HepG2 (cell line): ENCODE measurements at regions not wholly inside any gene's neighbourhood (a gene's known extent, or its start where the extent isn't known, plus 50 kb on each side); places are given as distances from the start of the nearest gene placed in this dataset.

ENCODE experiments used
- ATF3 ChIP-seq: sonication (generic); formaldehyde crosslinking; IDR thresholded peaks from 2 replicates; pipeline ENCODE4 v1.4.0; 2020; ENCODE audit warnings: missing genetic modification reagents
- CBFB ChIP-seq: sonication (generic); formaldehyde crosslinking; IDR thresholded peaks from 2 replicates; pipeline ENCODE4 v1.4.0; 2020; ENCODE audit warnings: missing genetic modification reagents
- CBX1 ChIP-seq: IDR thresholded peaks from one replicate; pipeline ENCODE4 v1.6.1; 2016; ENCODE audit warnings: antibody characterized with exemption, low read depth
- GATAD2A ChIP-seq: IDR thresholded peaks from 2 replicates; pipeline ENCODE4 v1.6.1; 2016
- MAFG ChIP-seq: sonication (generic); formaldehyde crosslinking; IDR thresholded peaks from 2 replicates; pipeline ENCODE4 v1.5.1; 2020; ENCODE audit warnings: mild to moderate bottlenecking, missing genetic modification reagents
- NRL ChIP-seq: sonication (generic); formaldehyde crosslinking; IDR thresholded peaks from 2 replicates; pipeline ENCODE4 v1.5.0; 2020; ENCODE audit warnings: missing genetic modification reagents, mild to moderate bottlenecking, moderate library complexity, borderline replicate concordance
- RARA ChIP-seq: IDR thresholded peaks from 2 replicates; pipeline ENCODE4 v1.6.1; 2016; ENCODE audit warnings: missing genetic modification reagents, missing compliant biosample characterization
- RBAK ChIP-seq: sonication (generic); formaldehyde crosslinking; IDR thresholded peaks from 2 replicates; pipeline ENCODE4 v1.5.1; 2020; ENCODE audit warnings: mild to moderate bottlenecking, missing genetic modification reagents
- SP2 ChIP-seq: sonication (generic); formaldehyde crosslinking; IDR thresholded peaks from 2 replicates; pipeline ENCODE4 v1.5.1; 2020; ENCODE audit warnings: mild to moderate bottlenecking, missing genetic modification reagents
- STAG1 ChIP-seq: sonication (generic); formaldehyde crosslinking; IDR thresholded peaks from 2 replicates; pipeline ENCODE4 v1.4.0; 2020; ENCODE audit warnings: missing genetic modification reagents
- ZFY ChIP-seq: sonication (generic); formaldehyde crosslinking; IDR thresholded peaks from 2 replicates; pipeline ENCODE4 v1.4.0; 2020; ENCODE audit warnings: missing genetic modification reagents
- ZMYM3 ChIP-seq: sonication (generic); formaldehyde crosslinking; IDR thresholded peaks from 2 replicates; pipeline ENCODE4 v1.5.1; 2020; ENCODE audit warnings: mild to moderate bottlenecking, missing genetic modification reagents
- ZNF263 ChIP-seq: sonication (generic); formaldehyde crosslinking; IDR thresholded peaks from 2 replicates; pipeline ENCODE4 v1.4.0; 2020; ENCODE audit warnings: missing genetic modification reagents
- ZNF329 ChIP-seq: sonication (generic); formaldehyde crosslinking; IDR thresholded peaks from 2 replicates; pipeline ENCODE4 v1.9.0; 2021; ENCODE audit warnings: low read depth, mild to moderate bottlenecking, missing genetic modification reagents
- ZNF33B ChIP-seq: sonication (generic); formaldehyde crosslinking; IDR thresholded peaks from 2 replicates; pipeline ENCODE4 v1.5.1; 2020; ENCODE audit warnings: mild to moderate bottlenecking, missing genetic modification reagents
- ZNF430 ChIP-seq: sonication (generic); formaldehyde crosslinking; IDR thresholded peaks from 2 replicates; pipeline ENCODE4 v1.9.0; 2021; ENCODE audit warnings: mild to moderate bottlenecking, missing genetic modification reagents
- ZNF607 ChIP-seq: sonication (generic); formaldehyde crosslinking; IDR thresholded peaks from 2 replicates; pipeline ENCODE4 v1.5.1; 2020; ENCODE audit warnings: missing genetic modification reagents, mild to moderate bottlenecking, borderline replicate concordance
- ZNF773 ChIP-seq: sonication (generic); formaldehyde crosslinking; IDR thresholded peaks from 2 replicates; pipeline ENCODE4 v1.4.0; 2020; ENCODE audit warnings: missing genetic modification reagents, borderline replicate concordance
- ZNF883 ChIP-seq: sonication (generic); formaldehyde crosslinking; IDR thresholded peaks from 2 replicates; pipeline ENCODE4 v1.5.1; 2020; ENCODE audit warnings: mild to moderate bottlenecking, missing genetic modification reagents; ENCODE audit errors: not compliant biosample characterization
- TF ChIP-seq, protein P1 (sequence below): sonication (generic); formaldehyde crosslinking; IDR thresholded peaks from 2 replicates; pipeline ENCODE4 v1.4.0; 2020; ENCODE audit warnings: missing genetic modification reagents
- TF ChIP-seq, protein P2 (sequence below): sonication (generic); formaldehyde crosslinking; IDR thresholded peaks from one replicate; pipeline ENCODE4 v1.5.1; 2020; ENCODE audit warnings: mild to moderate bottlenecking, missing genetic modification reagents; ENCODE audit errors: not compliant biosample characterization

DNA sequence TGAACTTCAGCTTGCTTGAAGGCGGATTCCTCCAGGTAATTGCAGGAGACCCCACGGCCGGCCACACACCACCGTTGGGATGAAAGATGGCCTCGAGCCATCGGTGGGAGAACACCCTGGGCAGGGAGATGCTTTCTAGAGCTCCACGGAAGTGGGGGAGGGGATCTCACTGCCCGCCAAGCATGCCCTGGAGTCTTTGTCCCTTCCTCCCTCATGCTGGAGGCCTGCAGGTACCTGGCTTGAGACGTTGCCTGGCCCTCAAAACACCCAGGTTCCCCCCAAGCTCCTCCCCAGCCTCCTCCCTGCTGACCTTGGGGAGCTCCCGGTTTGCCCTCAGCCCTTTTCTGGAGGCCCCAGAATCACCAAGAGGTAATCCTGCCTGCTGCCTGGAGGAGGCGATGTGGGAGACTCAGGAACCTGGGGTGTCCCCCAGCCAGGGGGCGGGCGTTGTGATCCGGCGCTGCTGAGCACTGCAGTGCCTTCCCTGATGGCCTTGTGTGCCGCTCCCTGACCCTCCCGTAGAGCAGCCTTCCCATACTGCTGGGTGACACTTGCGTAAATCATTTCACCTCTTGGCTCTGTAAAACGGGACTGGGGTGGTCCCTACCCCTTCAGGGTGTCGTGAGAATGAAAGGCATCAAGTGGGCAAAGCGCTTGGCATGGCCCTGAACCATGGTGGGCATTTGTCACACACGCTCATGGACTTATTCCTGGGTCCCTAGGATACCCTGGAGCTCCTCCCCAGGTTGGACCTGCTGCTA lies 91.4 kb downstream of the CEBPB start (continued):
- TF ChIP-seq, protein P1, sequence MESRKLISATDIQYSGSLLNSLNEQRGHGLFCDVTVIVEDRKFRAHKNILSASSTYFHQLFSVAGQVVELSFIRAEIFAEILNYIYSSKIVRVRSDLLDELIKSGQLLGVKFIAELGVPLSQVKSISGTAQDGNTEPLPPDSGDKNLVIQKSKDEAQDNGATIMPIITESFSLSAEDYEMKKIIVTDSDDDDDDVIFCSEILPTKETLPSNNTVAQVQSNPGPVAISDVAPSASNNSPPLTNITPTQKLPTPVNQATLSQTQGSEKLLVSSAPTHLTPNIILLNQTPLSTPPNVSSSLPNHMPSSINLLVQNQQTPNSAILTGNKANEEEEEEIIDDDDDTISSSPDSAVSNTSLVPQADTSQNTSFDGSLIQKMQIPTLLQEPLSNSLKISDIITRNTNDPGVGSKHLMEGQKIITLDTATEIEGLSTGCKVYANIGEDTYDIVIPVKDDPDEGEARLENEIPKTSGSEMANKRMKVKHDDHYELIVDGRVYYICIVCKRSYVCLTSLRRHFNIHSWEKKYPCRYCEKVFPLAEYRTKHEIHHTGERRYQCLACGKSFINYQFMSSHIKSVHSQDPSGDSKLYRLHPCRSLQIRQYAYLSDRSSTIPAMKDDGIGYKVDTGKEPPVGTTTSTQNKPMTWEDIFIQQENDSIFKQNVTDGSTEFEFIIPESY (CRISPR knock-in tag) = peak; percentile 41; the same call in 1 of the 2 replicates
- peak; percentile 16; the same call in 1 of the 2 replicates for TF ChIP-seq GATAD2A
- 0 out of 2 replicates have a peak, but pooled peaks have one; percentile 48 for TF ChIP-seq ZNF773 (CRISPR knock-in tag)
- TF ChIP-seq STAG1 (CRISPR knock-in tag) = peak; percentile 53
- peak; percentile 43; the same call in 1 of the 2 replicates for TF ChIP-seq ZNF607 (CRISPR knock-in tag)
- peak; percentile 5 for TF ChIP-seq CBX1
- TF ChIP-seq, protein P2, sequence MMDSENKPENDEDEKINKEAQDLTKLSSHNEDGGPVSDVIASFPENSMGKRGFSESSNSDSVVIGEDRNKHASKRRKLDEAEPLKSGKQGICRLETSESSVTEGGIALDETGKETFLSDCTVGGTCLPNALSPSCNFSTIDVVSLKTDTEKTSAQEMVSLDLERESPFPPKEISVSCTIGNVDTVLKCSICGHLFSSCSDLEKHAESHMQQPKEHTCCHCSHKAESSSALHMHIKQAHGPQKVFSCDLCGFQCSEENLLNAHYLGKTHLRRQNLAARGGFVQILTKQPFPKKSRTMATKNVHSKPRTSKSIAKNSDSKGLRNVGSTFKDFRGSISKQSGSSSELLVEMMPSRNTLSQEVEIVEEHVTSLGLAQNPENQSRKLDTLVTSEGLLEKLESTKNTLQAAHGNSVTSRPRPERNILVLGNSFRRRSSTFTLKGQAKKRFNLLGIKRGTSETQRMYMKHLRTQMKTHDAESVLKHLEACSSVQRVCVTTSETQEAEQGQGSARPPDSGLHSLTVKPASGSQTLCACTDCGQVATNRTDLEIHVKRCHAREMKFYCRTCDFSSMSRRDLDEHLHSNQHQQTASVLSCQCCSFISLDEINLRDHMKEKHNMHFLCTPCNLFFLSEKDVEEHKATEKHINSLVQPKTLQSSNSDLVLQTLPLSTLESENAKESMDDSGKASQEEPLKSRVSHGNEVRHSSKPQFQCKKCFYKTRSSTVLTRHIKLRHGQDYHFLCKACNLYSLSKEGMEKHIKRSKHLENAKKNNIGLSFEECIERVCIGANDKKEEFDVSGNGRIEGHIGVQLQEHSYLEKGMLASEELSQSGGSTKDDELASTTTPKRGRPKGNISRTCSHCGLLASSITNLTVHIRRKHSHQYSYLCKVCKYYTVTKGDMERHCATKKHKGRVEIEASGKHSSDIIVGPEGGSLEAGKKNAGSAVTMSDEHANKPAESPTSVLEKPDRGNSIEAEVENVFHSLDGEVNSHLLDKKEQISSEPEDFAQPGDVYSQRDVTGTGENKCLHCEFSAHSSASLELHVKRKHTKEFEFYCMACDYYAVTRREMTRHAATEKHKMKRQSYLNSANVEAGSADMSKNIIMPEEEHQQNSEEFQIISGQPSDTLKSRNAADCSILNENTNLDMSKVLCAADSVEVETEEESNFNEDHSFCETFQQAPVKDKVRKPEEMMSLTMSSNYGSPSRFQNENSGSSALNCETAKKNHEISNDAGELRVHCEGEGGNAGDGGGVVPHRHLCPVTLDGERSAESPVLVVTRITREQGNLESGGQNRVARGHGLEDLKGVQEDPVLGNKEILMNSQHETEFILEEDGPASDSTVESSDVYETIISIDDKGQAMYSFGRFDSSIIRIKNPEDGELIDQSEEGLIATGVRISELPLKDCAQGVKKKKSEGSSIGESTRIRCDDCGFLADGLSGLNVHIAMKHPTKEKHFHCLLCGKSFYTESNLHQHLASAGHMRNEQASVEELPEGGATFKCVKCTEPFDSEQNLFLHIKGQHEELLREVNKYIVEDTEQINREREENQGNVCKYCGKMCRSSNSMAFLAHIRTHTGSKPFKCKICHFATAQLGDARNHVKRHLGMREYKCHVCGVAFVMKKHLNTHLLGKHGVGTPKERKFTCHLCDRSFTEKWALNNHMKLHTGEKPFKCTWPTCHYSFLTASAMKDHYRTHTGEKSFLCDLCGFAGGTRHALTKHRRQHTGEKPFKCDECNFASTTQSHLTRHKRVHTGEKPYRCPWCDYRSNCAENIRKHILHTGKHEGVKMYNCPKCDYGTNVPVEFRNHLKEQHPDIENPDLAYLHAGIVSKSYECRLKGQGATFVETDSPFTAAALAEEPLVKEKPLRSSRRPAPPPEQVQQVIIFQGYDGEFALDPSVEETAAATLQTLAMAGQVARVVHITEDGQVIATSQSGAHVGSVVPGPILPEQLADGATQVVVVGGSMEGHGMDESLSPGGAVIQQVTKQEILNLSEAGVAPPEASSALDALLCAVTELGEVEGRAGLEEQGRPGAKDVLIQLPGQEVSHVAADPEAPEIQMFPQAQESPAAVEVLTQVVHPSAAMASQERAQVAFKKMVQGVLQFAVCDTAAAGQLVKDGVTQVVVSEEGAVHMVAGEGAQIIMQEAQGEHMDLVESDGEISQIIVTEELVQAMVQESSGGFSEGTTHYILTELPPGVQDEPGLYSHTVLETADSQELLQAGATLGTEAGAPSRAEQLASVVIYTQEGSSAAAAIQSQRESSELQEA (CRISPR knock-in tag) = peak; percentile 16
- TF ChIP-seq RARA = no peak
- TF ChIP-seq ZNF430 (CRISPR knock-in tag) = peak; percentile 95
- peak; percentile 15; the same call in 1 of the 2 replicates for TF ChIP-seq CBFB (CRISPR knock-in tag)
- 0 out of 2 replicates have a peak, but pooled peaks have one; percentile 36 for TF ChIP-seq ZNF263 (CRISPR knock-in tag)
- TF ChIP-seq MAFG = no peak
- no peak for TF ChIP-seq ZNF33B
- 0 out of 2 replicates have a peak, but pooled peaks have one; percentile 25 for TF ChIP-seq ZFY (CRISPR knock-in tag)
- TF ChIP-seq RBAK = peak; percentile 34; the same call in 1 of the 2 replicates
- TF ChIP-seq NRL (CRISPR knock-in tag) = 0 out of 2 replicates have a peak, but pooled peaks have one; percentile 16
- TF ChIP-seq ZMYM3 (CRISPR knock-in tag) = peak; percentile 65
- TF ChIP-seq SP2 = peak; percentile 41; the same call in 1 of the 2 replicates
- TF ChIP-seq ZNF883 (CRISPR knock-in tag) = peak; percentile 25
- no peak for TF ChIP-seq ATF3 (CRISPR knock-in tag)
- 0 out of 2 replicates have a peak, but pooled peaks have one; percentile 37 for TF ChIP-seq ZNF329 (CRISPR knock-in tag)
